ENCODE measurements at regions not wholly inside any gene's neighbourhood (a gene's known extent, or its start where the extent isn't known, plus 50 kb on each side); places are given as distances from the start of the nearest gene placed in this dataset.
"Not testable (repeated sequence)": the region's sequence is repeated elsewhere in the genome, so short reads cannot be mapped to it uniquely, and the experiment has no call there.

GRCh38 chr2:17460371-17461086 lies 57.7 kb downstream of the RAD51AP2 start:
- H3K27ac ChIP-seq (ENCODE audit: low read depth, low read length), result no peak overlapping the region
- no peaks in the 10 kb centered on the region for H3K4me1 ChIP-seq (ENCODE audit: control insufficient read depth in 5 of 5, insufficient read depth in 5 of 5, low read length in 5 of 5)
- no peak overlapping the region for H3K9ac ChIP-seq (ENCODE audit: low read length in 5 of 5)
- no peaks in the 10 kb centered on the region for H3K36me3 ChIP-seq (ENCODE audit: control insufficient read depth in 5 of 5, insufficient read depth in 5 of 5, low read length in 5 of 5)
- peaks cover 0 to 2% (median 0%) of the 10 kb centered on the region in 5 donors for H3K27me3 ChIP-seq (ENCODE audit: control insufficient read depth in 5 of 5, insufficient read depth in 4 of 5, low read length in 5 of 5)
- no peaks in the 10 kb centered on the region for H3K9me3 ChIP-seq (ENCODE audit: control insufficient read depth in 5 of 5, low read length in 5 of 5)
- H3K4me3 ChIP-seq (ENCODE audit: low read depth in 1 of 5, low read length in 5 of 5), result no peak overlapping the region

GRCh38 chr2:17455343-17455742 lies 62.9 kb downstream of the RAD51AP2 start:
- Histone ChIP-seq H3K27ac (ENCODE audit: low read depth, low read length) (no peak overlapping the region), H3K36me3 (ENCODE audit: control insufficient read depth in 5 of 5, insufficient read depth in 5 of 5, low read length in 5 of 5) (no peaks in the 10 kb centered on the region), H3K4me3 (ENCODE audit: low read depth in 1 of 5, low read length in 5 of 5) (no peak overlapping the region), H3K9me3 (ENCODE audit: control insufficient read depth in 5 of 5, low read length in 5 of 5) (peaks cover 0 to 3% (median 0%) of the 10 kb centered on the region in 5 donors), H3K27me3 (ENCODE audit: control insufficient read depth in 5 of 5, insufficient read depth in 4 of 5, low read length in 5 of 5) (peaks cover 0 to 2% (median 0%) of the 10 kb centered on the region in 5 donors), H3K9ac (ENCODE audit: low read length in 5 of 5) (no peak overlapping the region), H3K4me1 (ENCODE audit: control insufficient read depth in 5 of 5, insufficient read depth in 5 of 5, low read length in 5 of 5) (no peaks in the 10 kb centered on the region)

GRCh38 chr2:17446191-17446590 lies 72.0 kb downstream of the RAD51AP2 start:
- H3K27me3 ChIP-seq (ENCODE audit: control insufficient read depth in 5 of 5, insufficient read depth in 4 of 5, low read length in 5 of 5); H3K27ac ChIP-seq (ENCODE audit: low read depth, low read length); H3K36me3 ChIP-seq (ENCODE audit: control insufficient read depth in 5 of 5, insufficient read depth in 5 of 5, low read length in 5 of 5); H3K9me3 ChIP-seq (ENCODE audit: control insufficient read depth in 5 of 5, low read length in 5 of 5); H3K4me1 ChIP-seq (ENCODE audit: control insufficient read depth in 5 of 5, insufficient read depth in 5 of 5, low read length in 5 of 5); H3K4me3 ChIP-seq (ENCODE audit: low read depth in 1 of 5, low read length in 5 of 5); H3K9ac ChIP-seq (ENCODE audit: low read length in 5 of 5): not testable (repeated sequence)

GRCh38 chr2:17445744-17446143 lies 72.5 kb downstream of the RAD51AP2 start:
- Histone ChIP-seq H3K9me3 (ENCODE audit: control insufficient read depth in 5 of 5, low read length in 5 of 5) (peaks cover 0 to 7% (median 2%) of the 10 kb centered on the region in 5 donors), H3K4me1 (ENCODE audit: control insufficient read depth in 5 of 5, insufficient read depth in 5 of 5, low read length in 5 of 5) (no peaks in the 10 kb centered on the region), H3K27me3 (ENCODE audit: control insufficient read depth in 5 of 5, insufficient read depth in 4 of 5, low read length in 5 of 5) (peaks cover 0 to 7% (median 0%) of the 10 kb centered on the region in 5 donors), H3K36me3 (ENCODE audit: control insufficient read depth in 5 of 5, insufficient read depth in 5 of 5, low read length in 5 of 5) (no peaks in the 10 kb centered on the region), H3K4me3 (ENCODE audit: low read depth in 1 of 5, low read length in 5 of 5) (no peak overlapping the region), H3K27ac (ENCODE audit: low read depth, low read length) (no peak overlapping the region), H3K9ac (ENCODE audit: low read length in 5 of 5) (no peak overlapping the region)

GRCh38 chr2:17442334-17442733 lies 75.9 kb downstream of the RAD51AP2 start:
- Histone ChIP-seq H3K36me3 (ENCODE audit: control insufficient read depth in 5 of 5, insufficient read depth in 5 of 5, low read length in 5 of 5) (no peaks in the 10 kb centered on the region), H3K4me1 (ENCODE audit: control insufficient read depth in 5 of 5, insufficient read depth in 5 of 5, low read length in 5 of 5) (no peaks in the 10 kb centered on the region), H3K4me3 (ENCODE audit: low read depth in 1 of 5, low read length in 5 of 5) (no peak overlapping the region), H3K9ac (ENCODE audit: low read length in 5 of 5) (no peak overlapping the region), H3K27ac (ENCODE audit: low read depth, low read length) (no peak overlapping the region), H3K27me3 (ENCODE audit: control insufficient read depth in 5 of 5, insufficient read depth in 4 of 5, low read length in 5 of 5) (peaks cover 0 to 7% (median 0%) of the 10 kb centered on the region in 5 donors), H3K9me3 (ENCODE audit: control insufficient read depth in 5 of 5, low read length in 5 of 5) (peaks cover 0 to 3% (median 0%) of the 10 kb centered on the region in 5 donors)

DNA sequence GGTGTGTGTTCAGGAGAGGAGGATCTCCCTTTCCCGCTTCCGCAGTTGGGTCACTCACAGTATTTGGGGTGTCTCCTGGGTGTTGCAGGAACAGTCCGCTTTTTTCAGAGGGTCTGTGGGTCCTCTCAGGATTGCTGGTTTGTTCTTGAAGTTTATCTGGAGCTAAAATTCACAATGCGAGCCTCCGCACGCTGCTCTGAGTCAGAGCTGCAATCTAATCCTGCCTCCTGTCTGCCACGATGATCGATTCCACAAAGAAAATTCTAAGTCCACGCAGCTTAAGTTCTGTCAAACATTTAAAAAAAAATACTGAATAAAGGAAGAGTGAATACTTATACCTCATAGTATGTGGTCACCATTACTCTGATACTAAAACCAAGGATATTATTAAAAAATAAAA lies 76.5 kb downstream of the RAD51AP2 start:
- Histone ChIP-seq H3K4me3 (ENCODE audit: low read depth in 1 of 5, low read length in 5 of 5) (no peak overlapping the region), H3K27ac (ENCODE audit: low read depth, low read length) (no peak overlapping the region), H3K9me3 (ENCODE audit: control insufficient read depth in 5 of 5, low read length in 5 of 5) (peaks cover 0 to 3% (median 0%) of the 10 kb centered on the region in 5 donors), H3K27me3 (ENCODE audit: control insufficient read depth in 5 of 5, insufficient read depth in 4 of 5, low read length in 5 of 5) (peaks cover 0 to 7% (median 0%) of the 10 kb centered on the region in 5 donors), H3K36me3 (ENCODE audit: control insufficient read depth in 5 of 5, insufficient read depth in 5 of 5, low read length in 5 of 5) (no peaks in the 10 kb centered on the region), H3K4me1 (ENCODE audit: control insufficient read depth in 5 of 5, insufficient read depth in 5 of 5, low read length in 5 of 5) (no peaks in the 10 kb centered on the region), H3K9ac (ENCODE audit: low read length in 5 of 5) (no peak overlapping the region)

- no peaks in the 10 kb centered on the region for H3K4me1 ChIP-seq (ENCODE audit: control insufficient read depth in 5 of 5, insufficient read depth in 5 of 5, low read length in 5 of 5)
- peaks cover 0 to 3% (median 0%) of the 10 kb centered on the region in 5 donors for H3K9me3 ChIP-seq (ENCODE audit: control insufficient read depth in 5 of 5, low read length in 5 of 5)
- H3K27me3 ChIP-seq (ENCODE audit: control insufficient read depth in 5 of 5, insufficient read depth in 4 of 5, low read length in 5 of 5), result peaks cover 0 to 7% (median 0%) of the 10 kb centered on the region in 5 donors
- no peak overlapping the region for H3K4me3 ChIP-seq (ENCODE audit: low read depth in 1 of 5, low read length in 5 of 5)
- H3K36me3 ChIP-seq (ENCODE audit: control insufficient read depth in 5 of 5, insufficient read depth in 5 of 5, low read length in 5 of 5), result no peaks in the 10 kb centered on the region
- no peak overlapping the region for H3K27ac ChIP-seq (ENCODE audit: low read depth, low read length)
- H3K9ac ChIP-seq (ENCODE audit: low read length in 5 of 5), result no peak overlapping the region
Observed at GRCh38 chr2:17441055-17441771, 77.0 kb downstream of the RAD51AP2 start.

- Histone ChIP-seq H3K9ac (ENCODE audit: low read length in 5 of 5) (no peak overlapping the region), H3K36me3 (ENCODE audit: control insufficient read depth in 5 of 5, insufficient read depth in 5 of 5, low read length in 5 of 5) (no peaks in the 10 kb centered on the region), H3K27me3 (ENCODE audit: control insufficient read depth in 5 of 5, insufficient read depth in 4 of 5, low read length in 5 of 5) (no peaks in the 10 kb centered on the region), H3K4me1 (ENCODE audit: control insufficient read depth in 5 of 5, insufficient read depth in 5 of 5, low read length in 5 of 5) (no peaks in the 10 kb centered on the region), H3K27ac (ENCODE audit: low read depth, low read length) (no peak overlapping the region), H3K4me3 (ENCODE audit: low read depth in 1 of 5, low read length in 5 of 5) (no peak overlapping the region), H3K9me3 (ENCODE audit: control insufficient read depth in 5 of 5, low read length in 5 of 5) (no peaks in the 10 kb centered on the region)
Observed at GRCh38 chr2:17430326-17430725, 87.9 kb downstream of the RAD51AP2 start.

DNA sequence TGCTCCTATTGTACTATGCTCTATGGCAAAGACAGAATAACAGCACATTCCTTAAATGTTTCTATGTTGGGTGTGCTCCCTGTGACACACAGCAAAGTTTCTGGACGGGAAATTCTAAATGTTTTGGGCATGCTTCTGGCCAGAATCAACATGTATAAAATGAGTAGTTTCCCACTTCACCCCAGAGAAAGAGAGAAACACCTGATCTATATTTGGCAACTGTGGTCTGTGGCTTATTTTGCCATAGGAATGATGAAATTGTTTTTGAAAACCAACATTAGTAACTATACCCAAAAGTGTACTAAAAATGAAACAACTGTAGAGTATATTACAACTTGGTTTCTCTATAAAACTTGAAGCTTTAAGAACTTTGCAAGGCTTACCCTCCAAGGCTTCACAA lies 89.1 kb downstream of the RAD51AP2 start:
- Histone ChIP-seq H3K36me3 (ENCODE audit: control insufficient read depth in 5 of 5, insufficient read depth in 5 of 5, low read length in 5 of 5) (no peaks in the 10 kb centered on the region), H3K9ac (ENCODE audit: low read length in 5 of 5) (no peak overlapping the region), H3K4me3 (ENCODE audit: low read depth in 1 of 5, low read length in 5 of 5) (no peak overlapping the region), H3K27me3 (ENCODE audit: control insufficient read depth in 5 of 5, insufficient read depth in 4 of 5, low read length in 5 of 5) (no peaks in the 10 kb centered on the region), H3K4me1 (ENCODE audit: control insufficient read depth in 5 of 5, insufficient read depth in 5 of 5, low read length in 5 of 5) (no peaks in the 10 kb centered on the region), H3K9me3 (ENCODE audit: control insufficient read depth in 5 of 5, low read length in 5 of 5) (no peaks in the 10 kb centered on the region), H3K27ac (ENCODE audit: low read depth, low read length) (no peak overlapping the region)

DNA sequence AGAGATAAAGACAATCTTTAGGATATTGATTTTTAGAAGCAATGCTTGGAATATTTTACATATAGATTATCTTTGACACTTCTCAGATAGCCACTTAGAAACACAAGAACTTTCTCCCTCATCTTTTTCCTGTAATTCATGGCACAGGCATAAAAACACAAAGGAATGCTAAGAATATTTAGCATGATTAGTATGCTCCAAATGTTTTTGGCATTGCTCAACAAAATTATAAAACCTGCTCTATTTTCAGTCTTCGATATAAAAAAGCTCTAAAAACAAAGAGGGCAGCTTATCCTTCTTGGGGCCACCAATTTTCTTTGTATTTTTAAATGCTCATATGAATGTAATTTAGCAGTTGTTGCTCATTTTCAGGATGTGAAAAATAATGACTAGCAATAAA lies 90.8 kb downstream of the RAD51AP2 start:
- H3K4me1 ChIP-seq (ENCODE audit: control insufficient read depth in 5 of 5, insufficient read depth in 5 of 5, low read length in 5 of 5), result no peaks in the 10 kb centered on the region
- H3K9me3 ChIP-seq (ENCODE audit: control insufficient read depth in 5 of 5, low read length in 5 of 5), result no peaks in the 10 kb centered on the region
- H3K9ac ChIP-seq (ENCODE audit: low read length in 5 of 5), result no peak overlapping the region
- H3K27ac ChIP-seq (ENCODE audit: low read depth, low read length), result no peak overlapping the region
- H3K27me3 ChIP-seq (ENCODE audit: control insufficient read depth in 5 of 5, insufficient read depth in 4 of 5, low read length in 5 of 5), result no peaks in the 10 kb centered on the region
- no peak overlapping the region for H3K4me3 ChIP-seq (ENCODE audit: low read depth in 1 of 5, low read length in 5 of 5)
- H3K36me3 ChIP-seq (ENCODE audit: control insufficient read depth in 5 of 5, insufficient read depth in 5 of 5, low read length in 5 of 5), result no peaks in the 10 kb centered on the region

Data from subcutaneous abdominal adipose tissue (tissue), 5 donors.